ENCODE measurements at regions not wholly inside any gene's neighbourhood (a gene's known extent, or its start where the extent isn't known, plus 50 kb on each side); places are given as distances from the start of the nearest gene placed in this dataset.
A peak's percentile ranks its signal among the peaks of the same experiment; 100 is the strongest.
"Not testable (repeated sequence)": the region's sequence is repeated elsewhere in the genome, so short reads cannot be mapped to it uniquely, and the experiment has no call there.

- no peak for DNase-seq
Measured at GRCh38 chr5:109574985-109575384, 114.7 kb upstream of the MAN2A1 start.

- DNase-seq = no peak
Measured at GRCh38 chr5:109573766-109574165, 116.0 kb upstream of the MAN2A1 start.

GRCh38 chr5:109573256-109573655 is 116.5 kb upstream of the MAN2A1 start:
- no peak for DNase-seq

- DNase-seq = no peak
Measured at GRCh38 chr5:109571785-109572184, 117.9 kb upstream of the MAN2A1 start.

- peak; percentile 1 for DNase-seq
Measured at GRCh38 chr5:109570362-109570874, 119.3 kb upstream of the MAN2A1 start.

GRCh38 chr5:109567374-109568044 is 122.2 kb upstream of the MAN2A1 start:
- no peak for DNase-seq

- DNase-seq = no peak
Measured at GRCh38 chr5:109566361-109566760, 123.4 kb upstream of the MAN2A1 start.

GRCh38 chr5:109563739-109564138 is 126.0 kb upstream of the MAN2A1 start:
- DNase-seq = no peak

GRCh38 chr5:109563189-109563588 is 126.5 kb upstream of the MAN2A1 start:
- DNase-seq = no peak

GRCh38 chr5:109562441-109562840 is 127.3 kb upstream of the MAN2A1 start:
- DNase-seq = no peak

GRCh38 chr5:109561447-109561846 is 128.3 kb upstream of the MAN2A1 start:
- DNase-seq = no peak

GRCh38 chr5:109560554-109560953 is 129.2 kb upstream of the MAN2A1 start:
- DNase-seq = no peak

- no peak for DNase-seq
Measured at GRCh38 chr5:109558952-109559351, 130.8 kb upstream of the MAN2A1 start.

- DNase-seq = no peak
Measured at GRCh38 chr5:109558364-109558763, 131.4 kb upstream of the MAN2A1 start.

- DNase-seq = no peak
Measured at GRCh38 chr5:109553846-109554245, 135.9 kb upstream of the MAN2A1 start.

- not testable (repeated sequence) for DNase-seq
Measured at GRCh38 chr5:109551234-109551633, 138.5 kb upstream of the MAN2A1 start.

GRCh38 chr5:109550077-109550476 is 139.7 kb upstream of the MAN2A1 start:
- no peak for DNase-seq

GRCh38 chr5:109546461-109546860 is 136.7 kb upstream of the PJA2 start:
- no peak for DNase-seq

- not testable (repeated sequence) for DNase-seq
Measured at GRCh38 chr5:109544873-109545272, 135.1 kb upstream of the PJA2 start.

GRCh38 chr5:109538692-109539091 is 128.9 kb upstream of the PJA2 start:
- not testable (repeated sequence) for DNase-seq

GRCh38 chr5:109535090-109535489 is 125.3 kb upstream of the PJA2 start:
- not testable (repeated sequence) for DNase-seq

- no peak for DNase-seq
Measured at GRCh38 chr5:109533751-109534272, 124.0 kb upstream of the PJA2 start.

- DNase-seq = no peak
Measured at GRCh38 chr5:109532773-109533364, 123.1 kb upstream of the PJA2 start.

- no peak for DNase-seq
Measured at GRCh38 chr5:109531262-109531661, 121.5 kb upstream of the PJA2 start.
